ENCODE measurements at regions not wholly inside any gene's neighbourhood (a gene's known extent, or its start where the extent isn't known, plus 50 kb on each side); places are given as distances from the start of the nearest gene placed in this dataset.

DNA sequence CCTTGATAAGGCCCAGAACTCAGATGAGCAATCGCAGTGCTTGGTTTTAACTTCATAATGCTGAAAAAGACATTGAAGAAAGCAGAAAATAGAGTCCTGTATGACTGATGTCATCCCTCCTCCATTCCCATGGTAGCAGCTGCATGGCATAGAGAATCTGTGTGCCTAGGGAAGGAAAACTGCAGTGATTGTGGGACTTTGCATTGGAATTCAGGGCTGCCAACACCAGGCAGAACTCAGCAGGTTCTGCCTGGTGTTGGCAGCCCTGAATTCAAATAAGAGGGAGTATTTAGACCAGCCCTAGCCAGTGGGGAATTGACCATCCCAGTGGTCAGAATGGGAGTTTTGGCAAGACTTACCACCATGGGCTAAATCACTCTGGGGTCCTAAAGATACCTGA lies 1016.0 kb downstream of the FAM181B start:
- Histone ChIP-seq H3K27ac (ENCODE audit: extremely low read length, insufficient read depth, low read length) (no peak overlapping the region), H3K36me3 (replicated peaks in 1 of 2; ENCODE audit: control insufficient read depth in 1 of 2, insufficient read depth in 2 of 2, low read length in 2 of 2) (no peaks in the 10 kb centered on the region), H3K4me2 (ENCODE audit: low read depth, low read length) (no peak overlapping the region), H3K4me1 (ENCODE audit: insufficient read depth, low read length) (no peaks in the 10 kb centered on the region), H3K9me3 (ENCODE audit: low read length) (peaks cover 15% of the 10 kb centered on the region; the same call in 1 of the 2 replicates), H3K4me3 (replicated peaks in 1 of 3; ENCODE audit: insufficient read depth in 1 of 3, low read depth in 2 of 3, low read length in 3 of 3) (no peak overlapping the region), H3K9ac (ENCODE audit: insufficient read depth, low read depth, low read length) (no peak overlapping the region), H2AFZ (ENCODE audit: low read length) (no peak overlapping the region), H3K79me2 (ENCODE audit: insufficient read depth, low read length) (no peaks in the 10 kb centered on the region), H3K27me3 (ENCODE audit: control insufficient read depth in 1 of 2, insufficient read depth in 2 of 2, low read length in 2 of 2) (no peaks in the 10 kb centered on the region), H4K20me1 (ENCODE audit: insufficient read depth, low read length) (no peaks in the 10 kb centered on the region)
- ChIA-PET POLR2A (no interaction called here), CTCF (ENCODE audit: low intra/inter-chr PET ratio, low total read pairs) (no interaction called here)
- BruUV-seq (replicated peaks): no TSS peak
- no peak for FAIRE-seq
- no peak for DNase-seq (ENCODE audit: low spot score)
- 5% methylated on average over 1 of the region's 1 CpG for WGBS (ENCODE audit: low lambda C conversion rate)
- no peak for TF ChIP-seq SIX1 (CRISPR knock-in tag; IDR thresholded peaks at IDR 0.05; ENCODE audit: borderline replicate concordance)
- TF ChIP-seq, protein P1, sequence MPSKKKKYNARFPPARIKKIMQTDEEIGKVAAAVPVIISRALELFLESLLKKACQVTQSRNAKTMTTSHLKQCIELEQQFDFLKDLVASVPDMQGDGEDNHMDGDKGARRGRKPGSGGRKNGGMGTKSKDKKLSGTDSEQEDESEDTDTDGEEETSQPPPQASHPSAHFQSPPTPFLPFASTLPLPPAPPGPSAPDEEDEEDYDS (CRISPR knock-in tag; IDR thresholded peaks at IDR 0.05): no peak
- TF ChIP-seq ZNF33B (CRISPR knock-in tag; IDR thresholded peaks at IDR 0.05): no peak
- no peak for TF ChIP-seq ZNF543 (CRISPR knock-in tag; IDR thresholded peaks at IDR 0.05)
- TF ChIP-seq HES4 (CRISPR knock-in tag; IDR thresholded peaks at IDR 0.05; ENCODE audit: borderline replicate concordance): no peak
- intact Hi-C loops (cut with micrococcal nuclease; ENCODE audit: unreplicated experiment): no loop called here
- no peak for ATAC-seq
- in situ Hi-C loops (cut with HindIII; ENCODE audit: extremely low pct_ligation_motif_present, low pct_unique_long_range_greater_than_20kb): no loop called here

DNA sequence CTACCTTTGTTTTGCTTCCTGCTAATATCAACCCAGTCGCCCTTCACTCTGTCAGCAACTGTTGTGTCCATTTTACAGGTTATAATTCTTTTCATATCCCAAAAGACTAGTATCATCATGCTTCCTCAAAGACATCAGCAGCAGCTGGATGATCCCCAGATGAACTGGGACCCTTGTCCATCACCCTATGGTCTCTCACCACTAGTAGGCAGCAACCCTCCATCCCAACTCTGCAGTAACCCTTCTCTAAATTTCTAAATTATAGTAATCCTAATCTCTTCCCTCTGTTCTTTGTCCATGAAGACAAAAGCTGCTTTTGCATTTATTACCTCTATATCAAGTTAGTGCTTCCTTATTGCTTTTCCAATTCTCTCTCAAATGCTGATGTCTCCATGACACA lies 1025.8 kb downstream of the FAM181B start:
- ChIA-PET POLR2A (no interaction called here), CTCF (ENCODE audit: low intra/inter-chr PET ratio, low total read pairs) (no interaction called here)
- BruUV-seq (replicated peaks): no TSS peak
- 0% methylated on average over 1 of the region's 1 CpG for WGBS (ENCODE audit: low lambda C conversion rate)
- TF ChIP-seq MEIS2 (CRISPR knock-in tag; IDR thresholded peaks at IDR 0.05) (no peak), NCOA1 (CRISPR knock-in tag; IDR thresholded peaks at IDR 0.05) (no peak), ZC3H13 (CRISPR knock-in tag; IDR thresholded peaks at IDR 0.05) (no peak), KLF11 (CRISPR knock-in tag; IDR thresholded peaks at IDR 0.05) (no peak), SMARCC2 (IDR thresholded peaks at IDR 0.05) (no peak), ZNF773 (CRISPR knock-in tag; IDR thresholded peaks at IDR 0.05; ENCODE audit: borderline replicate concordance) (no peak)
- TF ChIP-seq, protein P2, sequence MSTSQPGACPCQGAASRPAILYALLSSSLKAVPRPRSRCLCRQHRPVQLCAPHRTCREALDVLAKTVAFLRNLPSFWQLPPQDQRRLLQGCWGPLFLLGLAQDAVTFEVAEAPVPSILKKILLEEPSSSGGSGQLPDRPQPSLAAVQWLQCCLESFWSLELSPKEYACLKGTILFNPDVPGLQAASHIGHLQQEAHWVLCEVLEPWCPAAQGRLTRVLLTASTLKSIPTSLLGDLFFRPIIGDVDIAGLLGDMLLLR (CRISPR knock-in tag; IDR thresholded peaks at IDR 0.05): no peak
- TF ChIP-seq, protein P3, sequence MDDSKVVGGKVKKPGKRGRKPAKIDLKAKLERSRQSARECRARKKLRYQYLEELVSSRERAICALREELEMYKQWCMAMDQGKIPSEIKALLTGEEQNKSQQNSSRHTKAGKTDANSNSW (CRISPR knock-in tag; IDR thresholded peaks at IDR 0.05; ENCODE audit: borderline replicate concordance): no peak
- TF ChIP-seq, protein P4, sequence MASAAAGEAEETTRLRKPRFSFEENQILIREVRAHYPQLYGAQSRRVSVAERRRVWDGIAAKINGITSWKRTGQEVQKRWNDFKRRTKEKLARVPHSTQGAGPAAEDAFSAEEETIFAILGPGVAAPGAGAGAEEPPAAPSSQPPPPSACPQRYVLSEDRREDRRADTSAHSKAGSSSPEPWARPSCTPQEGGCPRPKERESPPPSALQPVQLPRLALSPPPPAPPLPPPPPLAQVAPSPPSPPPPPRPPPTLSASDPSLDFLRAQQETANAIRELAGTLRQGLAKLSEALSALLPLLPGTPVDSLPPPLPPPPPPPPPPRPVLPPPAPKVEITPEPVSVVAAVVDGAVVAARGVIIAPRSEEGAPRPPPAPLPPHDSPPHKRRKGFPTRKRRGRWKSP (CRISPR knock-in tag; IDR thresholded peaks at IDR 0.05): no peak
- Histone ChIP-seq H3K4me2 (ENCODE audit: low read depth, low read length) (no peak overlapping the region), H2AFZ (ENCODE audit: low read length) (no peak overlapping the region), H3K79me2 (ENCODE audit: insufficient read depth, low read length) (no peaks in the 10 kb centered on the region), H4K20me1 (ENCODE audit: insufficient read depth, low read length) (no peaks in the 10 kb centered on the region), H3K9me3 (ENCODE audit: low read length) (peaks cover 5% of the 10 kb centered on the region; the same call in 1 of the 2 replicates), H3K4me1 (ENCODE audit: insufficient read depth, low read length) (no peaks in the 10 kb centered on the region), H3K4me3 (replicated peaks in 1 of 3; ENCODE audit: insufficient read depth in 1 of 3, low read depth in 2 of 3, low read length in 3 of 3) (no peak overlapping the region), H3K36me3 (replicated peaks in 1 of 2; ENCODE audit: control insufficient read depth in 1 of 2, insufficient read depth in 2 of 2, low read length in 2 of 2) (no peaks in the 10 kb centered on the region), H3K27ac (ENCODE audit: extremely low read length, insufficient read depth, low read length) (no peak overlapping the region), H3K9ac (ENCODE audit: insufficient read depth, low read depth, low read length) (no peak overlapping the region), H3K27me3 (ENCODE audit: control insufficient read depth in 1 of 2, insufficient read depth in 2 of 2, low read length in 2 of 2) (no peaks in the 10 kb centered on the region)
- no peak for ATAC-seq
- no peak for FAIRE-seq
- intact Hi-C loops (cut with micrococcal nuclease; ENCODE audit: unreplicated experiment): no loop called here
- DNase-seq (ENCODE audit: low spot score): no peak
- in situ Hi-C loops (cut with HindIII; ENCODE audit: extremely low pct_ligation_motif_present, low pct_unique_long_range_greater_than_20kb): no loop called here
